ENCODE measurements at regions not wholly inside any gene's neighbourhood (a gene's known extent, or its start where the extent isn't known, plus 50 kb on each side); places are given as distances from the start of the nearest gene placed in this dataset.
"Not testable (repeated sequence)": the region's sequence is repeated elsewhere in the genome, so short reads cannot be mapped to it uniquely, and the experiment has no call there.

- no peak for DNase-seq (ENCODE audit: low spot score)
Observed at GRCh38 chrX:43225626-43226328, 430.3 kb upstream of the MAOA start.

GRCh38 chrX:43238461-43238945, 417.6 kb upstream of the MAOA start:
- DNase-seq (ENCODE audit: low spot score), result no peak

- DNase-seq (ENCODE audit: low spot score), result no peak
Observed at GRCh38 chrX:43239356-43239755, 416.7 kb upstream of the MAOA start.

- DNase-seq (ENCODE audit: low spot score), result no peak
Observed at GRCh38 chrX:43255596-43255995, 400.5 kb upstream of the MAOA start.

GRCh38 chrX:43266487-43266886, 389.6 kb upstream of the MAOA start:
- no peak for DNase-seq (ENCODE audit: low spot score)

- no peak for DNase-seq (ENCODE audit: low spot score)
Observed at GRCh38 chrX:43267652-43268051, 388.4 kb upstream of the MAOA start.

- DNase-seq (ENCODE audit: low spot score), result no peak
Observed at GRCh38 chrX:43269201-43269600, 386.9 kb upstream of the MAOA start.

GRCh38 chrX:43277879-43278278, 378.2 kb upstream of the MAOA start:
- no peak for DNase-seq (ENCODE audit: low spot score)

GRCh38 chrX:43278440-43278839, 377.7 kb upstream of the MAOA start:
- no peak for DNase-seq (ENCODE audit: low spot score)

GRCh38 chrX:43279341-43279808, 376.7 kb upstream of the MAOA start:
- DNase-seq (ENCODE audit: low spot score), result no peak

GRCh38 chrX:43283187-43283586, 372.9 kb upstream of the MAOA start:
- DNase-seq (ENCODE audit: low spot score), result no peak

GRCh38 chrX:43311625-43312024, 344.5 kb upstream of the MAOA start:
- not testable (repeated sequence) for DNase-seq (ENCODE audit: low spot score)

GRCh38 chrX:43313035-43313434, 343.1 kb upstream of the MAOA start:
- no peak for DNase-seq (ENCODE audit: low spot score)

GRCh38 chrX:43314525-43314924, 341.6 kb upstream of the MAOA start:
- DNase-seq (ENCODE audit: low spot score), result no peak

GRCh38 chrX:43315622-43316021, 340.5 kb upstream of the MAOA start:
- no peak for DNase-seq (ENCODE audit: low spot score)

- DNase-seq (ENCODE audit: low spot score), result no peak
Observed at GRCh38 chrX:43316146-43316545, 340.0 kb upstream of the MAOA start.

- DNase-seq (ENCODE audit: low spot score), result no peak
Observed at GRCh38 chrX:43317378-43317777, 338.7 kb upstream of the MAOA start.

GRCh38 chrX:43328358-43328946, 327.6 kb upstream of the MAOA start:
- no peak for DNase-seq (ENCODE audit: low spot score)

- no peak for DNase-seq (ENCODE audit: low spot score)
Observed at GRCh38 chrX:43333543-43333942, 322.6 kb upstream of the MAOA start.

GRCh38 chrX:43345166-43345565, 310.9 kb upstream of the MAOA start:
- no peak for DNase-seq (ENCODE audit: low spot score)

- DNase-seq (ENCODE audit: low spot score), result peak; percentile 47
Observed at GRCh38 chrX:43349363-43349762, 306.7 kb upstream of the MAOA start.

GRCh38 chrX:43350935-43351334, 305.2 kb upstream of the MAOA start:
- no peak for DNase-seq (ENCODE audit: low spot score)

GRCh38 chrX:43357741-43358140, 298.4 kb upstream of the MAOA start:
- DNase-seq (ENCODE audit: low spot score), result no peak

GRCh38 chrX:43373032-43373431, 283.1 kb upstream of the MAOA start:
- DNase-seq (ENCODE audit: low spot score), result no peak

All from CD4-positive, alpha-beta T cell treated with Interleukin-2 at 100 ng/mL for 4 hours (primary cell).